ENCODE measurements at regions not wholly inside any gene's neighbourhood (a gene's known extent, or its start where the extent isn't known, plus 50 kb on each side); places are given as distances from the start of the nearest gene placed in this dataset.

DNA sequence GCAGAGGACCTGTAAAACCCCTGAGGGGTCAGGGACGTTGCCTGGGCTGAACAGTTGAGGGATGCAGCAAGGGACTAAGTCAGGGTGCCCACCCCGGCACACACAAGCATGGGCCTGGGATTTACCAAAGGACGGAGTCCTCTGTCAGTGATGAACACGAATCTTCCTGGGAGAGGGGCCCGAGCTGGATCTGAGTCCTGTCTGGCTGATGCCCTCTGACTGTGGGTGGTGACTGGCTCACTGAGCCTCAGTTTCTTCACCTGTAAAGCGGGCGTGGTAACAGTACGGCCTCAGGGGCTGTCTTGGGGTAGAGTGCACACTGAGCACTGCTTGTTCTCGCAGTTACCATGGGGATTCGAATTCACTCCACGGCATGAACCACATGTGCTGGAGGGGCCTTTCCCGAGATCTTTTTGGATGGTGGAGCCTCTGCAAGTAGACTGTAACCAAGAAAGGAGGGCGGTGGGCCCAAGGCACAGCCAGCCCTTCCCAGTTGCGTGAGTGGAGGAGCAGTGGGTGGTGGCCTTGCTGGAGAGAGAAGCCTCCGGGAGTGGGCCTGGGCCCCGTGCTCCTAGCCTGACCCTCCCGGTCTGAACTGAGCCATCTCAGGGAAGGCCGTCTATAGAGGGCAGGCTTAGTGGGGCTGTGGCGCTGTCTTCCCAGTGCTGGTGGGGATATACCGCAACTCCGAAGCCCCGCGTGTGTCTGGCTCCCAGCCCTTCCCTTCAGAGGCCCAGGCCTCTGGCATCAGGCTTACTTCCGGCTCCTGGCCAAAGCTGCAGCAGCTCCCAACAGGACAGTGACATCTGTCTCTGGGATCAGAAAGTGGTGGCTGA, 130.8 kb upstream of the HS6ST1 start:
- DNase-seq (ENCODE audit: low read depth in 2 of 2) = no peak

DNA sequence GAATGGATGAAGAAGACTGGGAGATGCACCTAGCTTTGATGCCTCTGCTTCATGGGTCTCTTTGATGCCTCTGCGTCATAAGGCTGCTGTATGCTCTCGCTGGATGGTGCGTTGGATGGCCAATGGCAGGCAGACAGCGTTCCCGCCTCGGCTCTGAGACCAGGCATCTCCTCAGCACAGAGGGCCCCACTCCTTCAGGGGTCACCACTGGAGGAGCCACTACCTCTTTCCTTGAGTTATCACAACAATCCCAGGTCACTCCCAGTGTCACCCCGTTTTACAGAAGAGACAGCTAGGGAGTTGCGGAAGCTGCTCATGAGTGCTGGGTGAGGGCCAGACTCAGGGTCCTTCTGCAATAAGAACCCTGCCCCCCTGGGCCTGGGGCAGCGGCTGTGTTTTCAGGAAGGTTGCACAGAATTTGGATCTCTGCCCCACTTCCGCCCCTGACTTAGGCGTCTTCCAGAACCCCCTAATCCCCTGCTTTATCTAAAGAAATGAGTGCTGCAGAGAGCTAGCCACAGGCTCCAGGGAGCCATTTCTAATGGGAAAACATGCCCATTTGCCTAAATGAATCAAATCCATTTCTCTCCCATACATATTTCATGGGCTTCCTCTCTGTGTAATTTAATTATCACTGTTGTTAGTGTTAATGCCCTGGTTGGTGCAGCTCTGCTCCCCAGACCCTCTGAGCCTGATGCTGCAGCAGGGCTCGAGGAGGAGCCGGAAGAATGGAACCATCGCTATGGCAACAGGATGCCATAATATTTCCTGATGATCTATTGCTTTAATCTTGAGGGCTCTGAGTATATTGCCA, 131.8 kb upstream of the HS6ST1 start:
- DNase-seq (ENCODE audit: low read depth in 2 of 2) = no peak

DNA sequence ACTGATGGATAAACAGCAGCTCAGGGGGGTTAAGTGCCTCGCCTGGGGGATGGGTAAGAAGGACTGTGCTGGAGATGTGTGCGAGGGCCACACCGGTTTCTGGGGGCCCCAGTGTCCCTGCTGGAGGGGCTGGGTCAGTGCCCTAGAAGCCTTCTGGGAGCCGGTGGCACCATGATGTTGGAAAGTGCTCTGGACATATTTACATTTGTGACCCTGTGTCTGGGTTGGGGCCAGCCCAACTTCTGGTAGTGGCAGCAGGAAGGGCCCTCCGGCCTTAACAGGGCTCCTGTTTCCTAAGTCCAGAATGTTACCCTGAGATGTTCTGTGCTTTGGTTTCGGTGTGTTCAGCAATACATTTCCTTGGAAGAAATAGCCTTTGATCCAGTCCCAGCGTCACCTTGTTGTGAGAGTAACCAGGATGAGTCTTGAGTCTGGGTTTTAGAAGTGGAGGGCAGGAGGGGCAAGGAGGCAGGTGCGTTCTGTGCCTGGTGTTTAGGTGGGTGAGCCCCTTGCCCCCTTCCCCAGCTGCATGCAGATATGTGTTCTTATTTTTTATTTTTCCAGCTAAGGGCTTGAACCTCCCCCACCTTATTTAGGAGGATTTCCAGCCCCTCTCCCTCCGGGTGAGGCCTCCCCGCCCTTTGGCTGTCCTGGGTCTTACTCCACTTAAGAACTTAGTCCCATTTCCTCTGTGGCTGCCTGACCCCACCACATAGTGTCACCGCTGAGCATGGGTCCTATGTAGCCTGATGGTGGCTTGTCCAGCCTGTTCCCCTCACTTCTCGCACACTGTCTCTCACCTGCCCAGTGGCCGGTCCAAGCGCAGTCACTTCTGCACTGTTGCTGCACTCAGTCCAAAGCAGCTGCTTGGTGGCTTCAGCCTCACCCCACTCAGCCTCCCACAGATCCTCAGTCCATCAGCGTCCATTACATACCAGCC, 132.7 kb upstream of the HS6ST1 start:
- DNase-seq (ENCODE audit: low read depth in 2 of 2) = no peak

DNA sequence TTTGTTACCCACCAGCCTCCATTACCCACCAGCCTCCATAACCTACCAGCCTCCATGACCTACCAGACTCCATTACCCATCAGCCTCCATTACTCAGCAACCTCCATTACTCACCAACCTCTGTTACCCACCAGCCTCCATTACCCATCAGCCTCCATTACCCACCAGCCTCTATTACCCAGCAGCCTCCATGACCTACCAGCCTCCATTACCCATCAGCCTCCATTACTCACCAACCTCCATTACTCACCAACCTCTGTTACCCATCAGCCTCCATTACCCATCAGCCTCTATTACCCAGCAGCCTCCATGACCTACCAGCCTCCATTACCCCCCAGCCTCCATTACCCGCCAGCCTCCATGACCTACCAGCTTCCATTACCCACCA, 133.3 kb upstream of the HS6ST1 start:
- no peak for DNase-seq (ENCODE audit: low read depth in 2 of 2)

DNA sequence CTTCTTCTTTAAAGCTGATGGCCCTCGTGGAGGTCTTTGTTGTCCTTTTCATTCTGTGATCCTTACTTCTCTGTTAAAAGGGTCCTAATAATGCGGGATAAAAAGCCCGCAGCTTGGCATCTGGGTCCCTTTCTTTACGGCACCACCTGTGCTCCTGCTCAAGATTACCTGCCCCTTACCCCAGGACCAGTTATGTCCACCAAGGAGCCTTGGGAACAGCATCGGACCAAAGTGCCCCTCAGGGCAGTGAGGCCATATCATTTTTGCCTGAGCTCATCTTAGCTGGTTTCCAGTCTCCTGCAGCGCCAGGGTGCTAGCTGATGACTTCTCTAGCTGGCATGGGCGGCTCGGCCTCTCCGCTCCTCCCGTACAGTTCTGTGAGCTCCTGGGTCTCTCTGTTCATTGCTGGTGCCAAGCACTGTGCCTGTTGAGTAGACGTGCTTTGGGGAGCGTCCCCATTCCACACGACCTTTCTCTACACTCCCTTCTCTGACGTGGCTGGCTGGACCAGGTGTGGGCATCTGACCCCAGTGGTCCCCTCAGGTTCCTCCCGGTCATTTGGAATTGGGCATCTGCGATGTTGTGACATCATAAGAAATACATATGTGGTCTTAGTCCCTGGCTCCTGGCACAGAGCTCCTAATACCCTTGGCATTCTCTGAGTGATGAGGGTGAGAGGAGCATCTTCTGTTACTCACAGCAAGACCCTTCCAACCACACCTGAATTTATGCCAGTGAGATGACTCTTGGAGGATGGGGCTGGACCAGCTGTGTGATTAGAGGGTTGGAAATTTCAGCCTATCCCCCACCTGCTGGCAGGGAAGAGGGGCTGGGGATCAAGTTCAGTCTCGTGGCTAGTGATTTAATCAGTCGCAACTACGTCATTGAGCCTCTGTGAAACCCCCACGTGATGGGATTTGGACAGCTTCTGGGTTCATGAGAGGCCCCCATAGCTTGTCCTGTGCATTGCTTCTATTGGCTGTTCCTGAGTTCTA, 134.2 kb upstream of the HS6ST1 start:
- no peak for DNase-seq (ENCODE audit: low read depth in 2 of 2)

DNA sequence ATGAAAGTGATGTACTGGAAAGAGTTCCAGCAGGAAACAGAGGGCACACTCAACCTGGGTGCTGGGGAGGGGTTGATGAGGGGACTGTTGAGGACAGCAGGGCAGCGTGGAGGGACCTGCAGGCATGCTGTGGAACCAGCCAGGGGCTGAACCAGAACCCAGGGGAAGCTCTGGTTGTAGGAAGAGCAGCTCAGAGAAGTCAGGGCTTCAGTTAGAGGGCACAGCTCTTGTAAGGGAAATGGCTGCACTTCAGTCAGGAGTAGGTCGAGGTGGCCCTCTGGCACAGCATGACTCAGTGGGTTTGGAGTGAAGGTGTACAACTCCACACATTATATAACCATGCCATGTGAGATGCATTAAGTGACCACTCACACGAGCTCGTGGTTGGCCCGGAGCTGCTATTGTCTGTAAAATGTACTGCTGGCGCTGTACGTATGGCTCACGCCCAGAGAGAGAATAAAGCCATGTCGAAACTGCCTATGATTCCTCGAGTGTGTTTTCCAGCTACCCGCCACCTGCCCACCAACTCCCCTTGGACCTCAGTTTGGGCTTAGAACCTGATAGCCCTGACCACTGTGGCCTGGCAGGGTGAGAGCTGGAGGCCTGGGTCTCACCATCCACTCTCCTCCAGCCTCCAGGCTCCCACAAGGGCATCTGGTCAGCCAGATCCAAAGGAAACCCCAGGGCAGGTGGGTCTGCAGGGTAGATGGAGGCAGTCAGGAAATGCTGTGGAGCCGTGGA, 136.5 kb upstream of the HS6ST1 start:
- no peak for DNase-seq (ENCODE audit: low read depth in 2 of 2)

DNA sequence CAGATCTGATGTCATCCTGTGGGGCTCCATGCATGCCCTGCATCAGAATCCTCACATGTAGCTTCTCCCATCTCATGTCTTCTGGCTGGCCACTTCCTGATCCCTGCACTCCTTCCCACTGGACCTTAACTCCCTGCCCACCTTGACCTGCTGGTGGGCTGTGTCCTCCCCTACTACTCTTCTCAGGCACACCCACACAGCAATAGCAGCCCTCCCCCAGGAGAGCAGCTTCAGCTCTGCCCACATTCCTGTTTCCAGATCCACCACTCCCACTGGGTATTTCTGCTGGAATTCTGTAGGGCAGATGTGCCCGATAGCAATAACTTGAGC, 137.0 kb upstream of the HS6ST1 start:
- DNase-seq (ENCODE audit: low read depth in 2 of 2) = no peak

DNA sequence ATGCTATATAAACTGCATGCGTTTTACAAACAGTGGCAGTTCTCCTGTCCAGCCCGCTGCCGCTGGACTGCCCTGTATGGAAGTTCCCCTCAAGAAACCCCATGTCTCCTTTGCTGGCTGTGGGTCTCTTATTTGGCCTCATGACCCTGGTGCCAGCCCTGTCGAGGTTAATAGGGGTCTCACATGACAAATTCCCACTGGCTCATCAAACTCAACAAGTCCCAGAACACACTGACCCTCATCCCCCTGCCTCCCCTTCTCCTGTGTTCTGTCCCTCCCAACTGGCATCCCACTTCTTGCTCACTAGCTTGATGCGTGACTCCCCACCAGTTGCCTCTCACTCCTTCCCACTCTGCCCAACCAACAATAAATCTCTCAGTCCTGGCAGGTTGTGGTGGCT, 137.6 kb upstream of the HS6ST1 start:
- no peak for DNase-seq (ENCODE audit: low read depth in 2 of 2)

DNA sequence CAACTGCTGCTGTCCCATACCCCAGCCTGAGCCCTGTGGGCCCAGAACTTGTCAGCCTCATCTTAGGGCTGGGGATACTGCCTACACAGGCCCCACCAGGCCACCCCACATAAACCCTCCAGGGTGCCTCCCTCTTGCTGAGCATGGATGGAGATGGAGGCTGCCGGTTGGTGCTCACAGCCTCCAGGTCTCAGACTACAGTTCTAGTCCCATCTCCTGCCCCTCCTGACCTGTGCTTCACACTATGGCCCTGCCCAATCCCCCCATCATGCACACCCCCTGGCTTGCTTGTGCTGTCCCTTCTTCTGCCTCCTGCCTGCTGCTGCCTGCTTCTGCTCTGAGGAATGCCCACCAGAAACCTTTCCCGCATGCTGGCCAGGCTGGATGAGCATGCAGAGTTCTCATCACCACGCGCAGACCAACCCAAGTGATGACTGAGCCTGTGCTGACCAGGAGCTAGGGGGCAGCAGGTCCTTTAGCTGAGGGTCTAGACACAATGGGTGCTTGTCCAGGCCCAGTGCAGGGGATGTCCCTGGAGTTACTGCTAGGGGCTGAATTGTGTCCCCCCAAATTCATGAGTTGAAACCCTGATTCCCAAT, 138.4 kb upstream of the HS6ST1 start:
- no peak for DNase-seq (ENCODE audit: low read depth in 2 of 2)

DNA sequence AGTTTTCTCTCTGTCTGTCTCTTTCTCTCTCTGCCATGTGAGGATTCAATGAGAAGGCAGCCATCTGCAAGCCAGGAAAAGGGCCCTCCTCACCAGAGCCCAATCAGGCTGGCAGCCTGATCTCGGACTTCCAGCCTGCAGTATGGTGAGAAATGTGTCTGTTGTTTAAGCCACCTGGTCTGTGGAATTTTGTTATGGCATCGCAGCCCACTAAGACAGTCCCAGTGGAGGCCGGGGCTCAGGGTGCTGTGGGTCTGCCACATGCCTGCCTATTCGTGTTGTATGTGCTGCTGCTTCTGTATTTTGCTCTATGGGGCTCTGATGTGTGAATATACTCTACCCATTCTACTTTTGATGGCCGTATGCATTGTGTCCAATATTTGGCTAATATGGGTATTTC, 139.0 kb upstream of the HS6ST1 start:
- DNase-seq (ENCODE audit: low read depth in 2 of 2) = no peak

DNA sequence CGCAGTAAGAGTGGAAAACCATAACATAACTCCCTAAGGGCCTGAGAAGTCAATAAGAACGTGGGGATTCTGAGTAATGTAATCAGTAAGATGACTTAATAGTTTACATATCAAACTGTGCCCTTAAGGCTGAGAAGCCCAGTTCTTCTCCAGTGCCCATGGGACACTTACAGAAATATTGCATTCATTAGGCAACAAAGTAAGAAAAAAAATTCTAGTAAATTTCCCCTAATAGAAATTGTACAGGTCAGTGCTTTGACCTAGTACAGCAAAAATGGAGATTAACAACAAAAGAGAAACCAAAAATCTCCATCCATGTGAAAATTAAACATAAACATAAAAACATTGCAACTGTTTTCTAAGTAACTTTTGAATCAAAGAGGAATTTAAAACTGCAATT, 139.8 kb upstream of the HS6ST1 start:
- no peak for DNase-seq (ENCODE audit: low read depth in 2 of 2)

DNA sequence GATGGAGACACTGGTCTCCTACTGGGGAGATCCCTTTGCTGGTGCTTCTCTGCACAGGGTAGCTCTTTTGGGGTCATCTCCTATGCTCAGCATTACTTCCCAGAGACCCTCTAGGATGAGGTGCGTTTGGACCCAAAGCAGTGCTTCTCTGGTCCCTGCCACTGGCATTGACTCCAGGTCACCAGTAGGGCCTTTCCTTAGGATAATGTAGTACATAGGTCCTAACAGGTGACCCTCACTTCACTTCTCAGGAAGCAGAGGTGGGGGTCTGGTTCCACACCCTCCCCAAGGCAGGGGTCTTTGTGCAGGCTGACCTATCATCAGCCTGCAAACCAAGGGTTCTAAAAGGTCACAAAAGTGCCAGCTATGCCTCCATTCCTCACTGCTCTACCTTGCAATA, 145.8 kb upstream of the HS6ST1 start:
- no peak for DNase-seq (ENCODE audit: low read depth in 2 of 2)

DNA sequence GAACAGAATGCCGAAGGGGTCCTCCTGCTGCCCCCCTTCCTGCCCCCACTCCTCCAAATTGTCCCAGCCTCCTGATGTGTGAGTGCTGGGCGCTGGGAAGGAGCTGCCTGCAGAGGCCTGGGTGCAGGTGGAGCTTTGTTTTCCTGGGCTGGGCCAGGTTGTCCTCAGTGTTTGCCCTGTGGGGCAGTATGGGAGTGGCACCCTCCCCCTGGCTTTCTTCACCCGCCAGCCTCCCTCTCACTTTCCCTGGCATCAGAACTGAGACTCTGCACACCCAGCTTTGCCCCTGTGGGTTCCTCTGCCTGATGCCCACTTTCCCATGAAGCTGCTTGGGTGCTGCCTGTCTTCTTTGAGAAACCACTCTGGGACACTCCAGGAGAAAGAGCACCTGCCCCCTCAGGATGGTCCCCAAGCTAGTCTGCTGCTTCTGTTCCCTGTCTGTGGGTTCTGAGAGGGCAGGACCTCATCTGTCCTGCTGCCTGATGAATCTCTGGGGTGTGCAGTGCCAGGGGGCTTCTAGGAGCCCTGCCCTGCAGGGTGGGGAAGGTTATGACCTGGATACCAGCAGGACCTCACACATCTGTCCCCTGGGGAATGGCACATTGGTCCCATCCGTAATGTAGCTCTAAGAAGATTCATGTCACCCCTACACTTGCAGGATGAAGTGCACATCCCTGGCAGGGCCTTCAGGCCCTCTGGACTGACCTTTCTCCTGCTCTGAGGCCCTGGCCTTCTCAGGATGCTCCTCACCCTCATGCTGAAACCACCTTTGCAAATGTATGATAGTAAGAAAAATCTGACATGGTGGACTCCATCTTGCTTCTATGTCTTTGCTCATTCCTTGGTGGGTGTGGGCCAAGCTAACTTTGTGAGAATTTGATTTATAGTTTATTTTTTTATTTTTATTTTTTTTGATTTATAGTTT, 146.8 kb upstream of the HS6ST1 start:
- DNase-seq (ENCODE audit: low read depth in 2 of 2) = no peak

DNA sequence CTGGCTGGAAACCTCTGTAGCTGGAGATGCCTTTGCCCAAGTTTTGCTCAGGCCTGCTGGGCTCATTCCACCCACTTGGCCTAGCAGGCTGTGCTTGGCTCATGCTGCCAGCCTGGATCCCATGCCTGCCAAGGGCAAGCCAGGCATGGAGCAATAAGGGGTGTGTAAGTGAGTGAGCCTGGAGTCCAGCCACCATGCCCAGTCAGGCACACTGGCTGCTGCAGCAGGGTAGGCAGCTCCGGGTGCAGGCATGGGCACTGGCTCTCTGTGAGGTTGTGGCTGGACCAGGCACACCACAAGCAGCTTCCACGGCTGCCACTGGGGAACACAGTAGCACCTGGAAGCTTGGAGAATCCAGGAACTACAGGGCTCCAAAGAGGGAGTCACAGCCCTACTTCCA, 147.7 kb upstream of the HS6ST1 start:
- no peak for DNase-seq (ENCODE audit: low read depth in 2 of 2)

DNA sequence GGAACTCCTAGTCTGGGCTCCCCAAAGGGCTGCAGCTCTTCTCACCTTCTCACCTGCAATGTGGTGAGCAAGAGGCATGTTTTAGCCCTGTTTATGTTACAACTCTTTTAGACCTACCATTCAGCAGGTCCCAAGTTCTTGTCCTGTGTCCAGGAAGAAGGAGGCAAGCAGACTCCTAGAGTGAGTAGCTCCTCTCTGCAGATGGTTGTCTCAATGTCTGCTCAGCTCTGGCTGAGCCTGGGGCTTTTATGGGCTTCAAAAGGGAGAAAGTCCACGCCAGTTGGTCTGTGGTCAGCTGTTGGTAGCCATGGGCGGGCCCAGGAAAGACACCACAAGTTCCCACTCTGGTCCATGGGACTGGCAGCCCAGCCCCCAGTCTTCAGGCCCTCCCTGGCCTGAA, 148.1 kb upstream of the HS6ST1 start:
- DNase-seq (ENCODE audit: low read depth in 2 of 2) = no peak

DNA sequence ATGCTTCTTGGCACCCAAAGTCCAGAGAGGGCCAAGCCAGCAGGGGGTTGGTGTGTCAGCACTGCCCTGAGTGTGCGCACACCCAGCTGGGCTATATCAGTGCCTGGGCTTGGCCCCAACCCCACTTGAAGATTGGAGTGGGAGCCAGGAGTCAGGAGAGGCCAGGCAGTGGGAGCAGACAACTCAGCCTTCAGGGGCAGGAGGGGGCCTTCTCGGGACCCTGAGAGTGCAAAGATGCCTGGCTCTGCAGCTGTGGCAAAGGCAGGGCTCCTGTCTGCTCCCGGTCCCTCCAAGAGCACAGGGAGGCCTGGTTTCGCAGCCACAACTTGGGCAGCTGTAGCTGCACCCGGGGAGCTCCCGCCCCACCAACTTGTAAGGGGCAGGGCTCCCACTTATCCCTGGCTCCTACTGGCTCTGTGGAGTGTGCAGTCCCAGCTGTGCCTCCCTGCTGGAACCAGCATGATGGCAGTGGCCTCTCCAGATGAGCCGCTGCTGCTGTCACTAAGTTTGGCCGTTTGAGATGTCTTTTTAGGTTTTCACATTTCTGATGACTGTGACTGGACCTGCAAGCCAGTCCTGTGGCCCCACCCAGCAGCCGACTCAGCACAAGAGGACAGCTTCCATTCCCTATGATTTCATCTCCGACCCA, 148.8 kb upstream of the HS6ST1 start:
- no peak for DNase-seq (ENCODE audit: low read depth in 2 of 2)

DNA sequence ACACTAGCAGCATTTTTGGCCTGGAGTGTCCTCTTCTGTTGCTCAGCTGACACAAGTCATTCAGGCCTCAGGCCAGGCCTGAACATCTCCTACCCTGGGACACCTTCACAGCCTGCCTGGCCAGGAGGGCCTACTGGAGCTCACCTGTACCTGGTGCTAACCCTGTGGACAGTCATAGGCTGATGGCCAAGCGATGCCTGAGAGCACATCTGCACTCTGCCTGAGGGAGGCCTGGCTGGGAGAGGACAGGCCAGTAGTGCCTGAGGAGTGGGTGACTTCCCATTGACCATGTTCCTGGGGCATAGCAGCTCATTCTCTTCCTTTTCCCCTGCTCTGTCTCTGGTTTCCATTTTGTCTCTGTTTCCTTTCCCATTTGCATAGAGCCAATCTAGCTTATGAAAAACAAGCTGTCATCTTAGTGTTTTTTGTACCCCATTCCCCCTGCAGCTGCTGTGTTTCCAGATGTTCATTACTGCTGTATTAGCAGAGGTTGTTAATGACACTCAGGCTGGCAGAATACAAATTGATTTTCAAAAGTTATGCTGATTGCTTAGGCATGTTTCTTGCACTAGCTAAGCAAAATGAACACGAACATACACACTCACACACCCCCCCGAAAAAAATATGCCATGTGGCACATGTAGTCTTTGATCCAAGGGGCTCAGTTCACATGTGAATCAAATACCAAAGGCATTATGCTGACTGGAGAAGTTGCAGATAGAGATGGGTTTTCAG, 149.7 kb upstream of the HS6ST1 start:
- DNase-seq (ENCODE audit: low read depth in 2 of 2) = no peak

DNA sequence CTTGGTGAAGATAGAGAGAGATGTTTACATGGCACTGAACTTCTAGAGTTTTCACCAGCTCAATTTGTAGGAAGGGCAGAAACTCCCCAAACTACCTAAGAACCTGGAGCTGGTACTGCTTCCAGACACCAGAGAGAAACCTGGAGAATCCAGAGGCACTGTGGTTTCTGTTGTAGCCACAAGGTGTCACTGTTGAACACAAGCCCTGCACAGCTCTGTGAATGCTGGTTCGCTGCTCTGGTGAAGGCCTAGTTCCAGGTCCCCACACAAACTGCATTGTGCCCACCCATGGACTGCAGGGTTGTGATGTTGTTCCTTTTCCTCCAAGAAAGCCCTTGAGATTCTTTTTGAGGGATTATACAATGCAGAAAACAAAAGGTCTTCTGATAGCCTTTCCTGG, 150.5 kb upstream of the HS6ST1 start:
- no peak for DNase-seq (ENCODE audit: low read depth in 2 of 2)

All from stimulated activated CD8-positive, alpha-beta memory T cell treated with anti-CD3 and anti-CD28 coated beads, Interleukin-2, amount 100 ng/mL, for 1 hour (primary cell).